ENCODE measurements at regions not wholly inside any gene's neighbourhood (a gene's known extent, or its start where the extent isn't known, plus 50 kb on each side); places are given as distances from the start of the nearest gene placed in this dataset.
"Not testable (repeated sequence)": the region's sequence is repeated elsewhere in the genome, so short reads cannot be mapped to it uniquely, and the experiment has no call there.

- no peak for DNase-seq (ENCODE audit: low read depth)
Measured at GRCh38 chr4:117560329-117560728, 474.0 kb upstream of the NDST3 start.

GRCh38 chr4:117574085-117574484, 460.2 kb upstream of the NDST3 start:
- no peak for DNase-seq (ENCODE audit: low read depth)

GRCh38 chr4:117575850-117576249, 458.4 kb upstream of the NDST3 start:
- no peak for DNase-seq (ENCODE audit: low read depth)

DNA sequence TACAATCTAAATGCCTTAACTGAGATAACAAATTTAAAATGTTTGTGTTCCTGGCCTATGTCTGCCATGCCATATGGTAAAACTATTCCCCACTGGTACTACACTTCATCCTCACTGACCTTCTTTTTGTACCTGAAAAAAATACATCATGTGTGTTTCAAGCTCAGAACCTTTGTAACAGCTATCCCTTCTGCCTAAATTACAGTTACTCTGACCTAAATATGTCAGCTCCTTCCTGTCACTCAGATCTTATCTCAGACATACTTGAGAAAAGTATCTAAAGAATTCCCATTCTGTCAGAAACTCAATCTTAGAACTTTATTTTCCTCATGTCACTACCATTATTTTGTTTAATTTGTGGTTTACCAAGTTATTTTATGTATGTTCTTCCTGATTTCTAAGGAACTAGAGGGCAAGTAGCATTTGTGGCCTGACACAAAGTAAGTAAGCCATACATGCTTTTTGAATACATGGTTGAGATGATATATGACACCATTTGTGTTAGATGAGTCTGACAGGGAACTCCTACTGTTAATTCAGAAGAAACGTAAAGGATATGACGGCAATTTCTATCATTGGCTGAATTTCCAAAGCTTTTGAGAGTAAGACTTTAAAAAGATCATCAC, 456.5 kb upstream of the NDST3 start:
- no peak for DNase-seq (ENCODE audit: low read depth)

DNA sequence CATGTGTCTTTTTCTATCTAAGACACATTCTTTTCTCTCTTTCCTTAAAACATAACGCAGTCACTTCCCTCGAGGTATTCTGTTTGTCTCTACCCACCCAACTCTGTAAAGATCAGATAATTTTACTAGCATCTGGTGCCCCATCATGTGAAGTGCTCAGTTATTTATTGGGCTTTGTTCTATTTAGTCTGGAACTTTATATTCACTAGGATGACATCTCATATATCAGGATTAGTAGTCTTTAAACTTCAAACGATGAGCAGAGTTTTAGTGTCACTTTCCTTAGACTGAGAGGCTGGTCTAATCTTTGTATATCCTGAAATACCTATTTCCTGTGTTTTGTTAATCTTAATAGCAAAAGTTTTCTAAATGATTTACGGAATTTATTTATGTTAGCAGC, 445.5 kb upstream of the NDST3 start:
- no peak for DNase-seq (ENCODE audit: low read depth)

GRCh38 chr4:117596917-117597480, 437.3 kb upstream of the NDST3 start:
- DNase-seq (ENCODE audit: low read depth), result no peak

DNA sequence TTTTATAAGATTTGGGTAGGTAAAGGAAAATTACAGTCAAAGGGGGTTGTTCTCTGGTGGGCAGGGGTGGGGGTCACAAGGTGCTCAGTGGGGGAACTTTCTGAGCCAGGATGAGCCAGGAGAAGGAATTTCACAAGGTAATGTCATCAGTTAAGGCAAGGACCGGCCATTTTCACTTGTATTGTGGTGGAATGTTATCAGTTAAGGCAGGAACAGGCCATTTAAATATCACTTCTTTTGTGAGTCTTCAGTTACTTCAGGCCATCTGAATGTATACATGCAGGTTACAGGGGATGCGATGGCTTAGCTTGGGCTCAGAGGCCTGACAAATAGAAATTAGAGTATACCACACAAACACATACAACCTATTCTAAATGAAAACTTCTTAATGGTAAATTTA, 434.9 kb upstream of the NDST3 start:
- DNase-seq (ENCODE audit: low read depth), result not testable (repeated sequence)

GRCh38 chr4:117600936-117601335, 433.4 kb upstream of the NDST3 start:
- not testable (repeated sequence) for DNase-seq (ENCODE audit: low read depth)

DNA sequence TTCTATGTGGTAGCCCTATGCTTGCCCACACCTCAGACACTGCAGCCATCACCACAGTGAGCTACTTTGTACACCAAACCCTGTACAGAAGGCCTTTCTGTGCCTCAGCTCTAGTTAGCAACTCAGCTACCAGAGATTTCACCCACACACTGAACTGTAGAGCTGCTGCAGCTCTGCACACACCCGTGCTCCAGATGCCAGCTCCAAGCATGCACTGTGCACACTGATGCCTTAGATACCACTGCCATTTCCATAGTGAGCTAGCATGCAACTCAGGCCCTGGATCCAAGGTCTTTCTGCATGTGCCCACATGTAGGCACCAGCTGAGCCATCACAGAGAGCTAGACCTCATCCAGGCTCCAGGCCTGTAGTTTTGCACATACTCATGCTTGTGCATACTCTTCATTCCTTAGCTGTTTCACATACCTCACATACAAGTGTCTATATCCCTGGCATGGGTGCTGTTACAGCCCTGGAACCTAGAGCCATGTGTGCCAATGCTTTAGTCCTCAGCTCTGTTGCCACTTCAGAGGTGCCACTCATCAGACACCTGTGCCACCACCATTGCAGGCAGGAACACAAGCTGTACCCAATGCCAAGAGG, 423.5 kb upstream of the NDST3 start:
- no peak for DNase-seq (ENCODE audit: low read depth)

GRCh38 chr4:117621673-117622072, 412.6 kb upstream of the NDST3 start:
- no peak for DNase-seq (ENCODE audit: low read depth)

GRCh38 chr4:117623326-117623725, 411.0 kb upstream of the NDST3 start:
- no peak for DNase-seq (ENCODE audit: low read depth)

GRCh38 chr4:117626664-117627063, 407.6 kb upstream of the NDST3 start:
- no peak for DNase-seq (ENCODE audit: low read depth)

GRCh38 chr4:117634716-117635115, 399.6 kb upstream of the NDST3 start:
- DNase-seq (ENCODE audit: low read depth), result no peak

GRCh38 chr4:117637347-117637746, 396.9 kb upstream of the NDST3 start:
- DNase-seq (ENCODE audit: low read depth), result no peak

DNA sequence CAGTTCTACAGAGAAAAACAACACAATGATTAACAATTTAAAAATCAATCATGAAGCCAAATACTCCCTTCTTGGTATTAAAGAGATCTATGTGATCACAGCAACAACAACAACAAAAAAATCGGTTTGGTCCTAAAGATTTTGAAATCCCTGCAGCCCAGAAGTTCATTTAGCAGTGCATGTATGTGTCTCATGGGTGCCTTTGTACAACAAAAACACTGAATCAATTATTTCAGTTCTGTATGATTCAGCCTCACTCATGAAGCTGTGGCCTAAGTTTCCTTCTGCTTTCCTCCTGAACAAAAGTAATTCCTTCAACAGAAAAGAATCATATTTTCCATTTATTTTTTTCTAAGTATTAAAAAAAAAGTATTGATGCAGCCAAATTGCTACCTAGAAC, 393.4 kb upstream of the NDST3 start:
- no peak for DNase-seq (ENCODE audit: low read depth)

DNA sequence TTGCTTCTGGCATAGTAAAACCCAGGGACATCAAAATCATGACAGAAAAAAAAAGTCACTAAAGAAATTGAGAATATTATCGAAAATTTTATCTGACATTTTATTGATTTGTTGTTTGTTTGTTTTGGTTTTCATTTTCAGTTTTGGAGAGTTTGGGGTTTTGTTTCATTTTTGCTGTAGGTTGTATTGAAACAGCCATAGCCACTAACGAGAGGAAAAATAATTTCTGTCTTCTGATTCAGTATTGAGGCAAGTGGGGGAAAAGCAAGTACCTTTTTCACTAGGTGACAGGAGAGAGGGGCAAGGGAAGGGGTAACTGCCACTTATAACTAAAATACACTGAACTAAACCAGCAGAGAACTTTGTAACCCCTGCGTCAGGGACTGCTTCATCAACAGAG, 392.8 kb upstream of the NDST3 start:
- no peak for DNase-seq (ENCODE audit: low read depth)

DNA sequence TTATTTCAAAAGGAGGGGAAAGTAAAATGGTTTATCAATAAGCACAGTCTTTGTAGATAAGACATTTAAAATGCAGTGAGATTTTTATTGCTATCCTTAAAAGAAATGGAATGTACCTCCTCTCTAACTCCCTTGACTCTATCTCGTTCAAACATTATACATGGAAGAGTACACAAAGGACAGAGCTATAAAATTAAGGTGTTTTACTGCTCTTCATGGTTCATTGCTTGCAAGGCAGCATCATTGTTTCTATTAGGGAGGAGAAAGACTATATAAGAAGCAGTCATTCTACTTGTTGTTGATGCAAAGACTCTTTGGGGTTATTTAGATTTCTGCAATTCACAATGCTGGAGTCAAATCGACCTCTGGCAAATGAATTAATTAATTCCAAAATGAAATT, 380.2 kb upstream of the NDST3 start:
- no peak for DNase-seq (ENCODE audit: low read depth)

DNA sequence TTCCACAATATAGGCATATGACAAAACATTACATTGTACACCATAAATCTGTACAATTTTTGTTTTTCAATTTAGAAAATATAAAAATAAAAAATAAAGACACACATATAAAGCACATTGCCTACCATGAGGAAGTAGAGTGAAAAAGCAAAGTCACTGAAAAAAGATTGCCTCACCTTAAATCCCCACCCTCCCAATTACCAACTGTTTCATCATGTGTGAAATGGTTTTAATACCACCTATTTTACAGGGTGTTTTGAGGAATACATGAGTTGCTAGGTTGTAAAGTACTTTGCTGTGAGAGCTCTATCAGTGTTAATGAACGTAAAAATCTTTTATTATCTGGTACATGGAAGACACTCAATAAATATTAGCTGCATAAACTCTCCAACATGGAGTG, 373.6 kb upstream of the NDST3 start:
- DNase-seq (ENCODE audit: low read depth), result no peak

- DNase-seq (ENCODE audit: low read depth), result no peak
Measured at GRCh38 chr4:117661091-117662072, 372.9 kb upstream of the NDST3 start.

GRCh38 chr4:117664706-117665444, 369.4 kb upstream of the NDST3 start:
- no peak for DNase-seq (ENCODE audit: low read depth)

DNA sequence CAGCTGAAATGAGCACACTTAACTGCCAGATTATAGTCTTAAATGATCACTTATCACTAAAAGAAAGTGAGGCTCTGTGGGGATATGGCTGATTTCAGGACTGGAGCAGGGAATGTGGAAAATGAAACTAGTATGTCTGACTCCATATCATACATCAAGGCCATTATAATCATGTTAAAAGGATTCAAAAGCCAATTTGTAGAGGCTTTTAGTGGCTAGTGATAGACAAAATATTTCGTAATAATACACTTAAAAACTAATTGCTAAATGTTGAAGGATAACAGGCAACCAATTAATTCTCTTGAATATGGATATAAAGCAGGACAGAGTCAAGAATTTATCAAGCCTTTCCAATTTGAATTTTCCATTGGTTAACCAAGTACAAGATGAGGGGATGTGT, 358.1 kb upstream of the NDST3 start:
- no peak for DNase-seq (ENCODE audit: low read depth)

- DNase-seq (ENCODE audit: low read depth), result no peak
Measured at GRCh38 chr4:117678861-117679260, 355.4 kb upstream of the NDST3 start.
